ENCODE measurements at regions not wholly inside any gene's neighbourhood (a gene's known extent, or its start where the extent isn't known, plus 50 kb on each side); places are given as distances from the start of the nearest gene placed in this dataset.
A peak's percentile ranks its signal among the peaks of the same experiment; 100 is the strongest.

DNA sequence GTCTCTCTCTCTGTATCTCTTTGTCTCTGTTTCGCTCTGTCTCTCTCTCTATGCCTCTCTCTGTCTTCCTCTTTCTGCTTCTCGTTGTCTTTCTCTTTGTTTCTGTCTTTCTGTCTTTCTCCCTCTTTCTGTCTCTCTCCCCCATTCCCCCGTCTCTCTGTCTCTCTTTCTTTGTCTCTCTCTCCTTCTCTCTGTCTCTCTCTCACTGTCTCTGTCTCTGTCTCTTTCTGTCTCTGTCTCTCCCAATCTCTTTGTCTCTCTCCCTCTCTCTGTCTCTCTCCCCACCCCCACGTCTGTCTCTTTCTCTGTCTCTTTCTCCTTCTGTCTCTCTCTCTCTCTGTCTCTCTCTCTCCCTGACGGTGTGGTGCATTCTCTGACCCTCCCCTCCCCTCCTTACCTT is 71.9 kb upstream of the ZNF516 start:
- no peak overlapping the region for H2AFZ ChIP-seq (ENCODE audit: low read length)
- no peak overlapping the region for H3K9ac ChIP-seq (ENCODE audit: low read length)
- H3K9me3 ChIP-seq (ENCODE audit: low read length), result no peaks in the 10 kb centered on the region
- H3K9me2 ChIP-seq (replicated peaks; ENCODE audit: low read length), result no peaks in the 10 kb centered on the region
- H3K79me2 ChIP-seq (ENCODE audit: low read length), result no peaks in the 10 kb centered on the region
- no peak overlapping the region for H3K4me3 ChIP-seq (ENCODE audit: low read length)
- ATAC-seq (no peak), DNase-seq (no peak)
- intact Hi-C loops (cut with micrococcal nuclease), result no loop called here
- no peaks in the 10 kb centered on the region for H3K36me3 ChIP-seq (ENCODE audit: low read depth, low read length)
- H3K4me2 ChIP-seq (ENCODE audit: low read length), result no peak overlapping the region
- peaks cover 21% of the 10 kb centered on the region for H3K4me1 ChIP-seq (ENCODE audit: insufficient read depth, low read length)
- no peaks in the 10 kb centered on the region for H4K20me1 ChIP-seq (ENCODE audit: low read length)
- POLR2A ChIA-PET (ENCODE audit: unreplicated experiment), result no interaction called here
- no peaks in the 10 kb centered on the region for H3K27me3 ChIP-seq (ENCODE audit: low read length)
- CTCF ChIA-PET, result no interaction called here
- BruUV-seq (replicated peaks), result no TSS peak
- TF ChIP-seq, protein P1, sequence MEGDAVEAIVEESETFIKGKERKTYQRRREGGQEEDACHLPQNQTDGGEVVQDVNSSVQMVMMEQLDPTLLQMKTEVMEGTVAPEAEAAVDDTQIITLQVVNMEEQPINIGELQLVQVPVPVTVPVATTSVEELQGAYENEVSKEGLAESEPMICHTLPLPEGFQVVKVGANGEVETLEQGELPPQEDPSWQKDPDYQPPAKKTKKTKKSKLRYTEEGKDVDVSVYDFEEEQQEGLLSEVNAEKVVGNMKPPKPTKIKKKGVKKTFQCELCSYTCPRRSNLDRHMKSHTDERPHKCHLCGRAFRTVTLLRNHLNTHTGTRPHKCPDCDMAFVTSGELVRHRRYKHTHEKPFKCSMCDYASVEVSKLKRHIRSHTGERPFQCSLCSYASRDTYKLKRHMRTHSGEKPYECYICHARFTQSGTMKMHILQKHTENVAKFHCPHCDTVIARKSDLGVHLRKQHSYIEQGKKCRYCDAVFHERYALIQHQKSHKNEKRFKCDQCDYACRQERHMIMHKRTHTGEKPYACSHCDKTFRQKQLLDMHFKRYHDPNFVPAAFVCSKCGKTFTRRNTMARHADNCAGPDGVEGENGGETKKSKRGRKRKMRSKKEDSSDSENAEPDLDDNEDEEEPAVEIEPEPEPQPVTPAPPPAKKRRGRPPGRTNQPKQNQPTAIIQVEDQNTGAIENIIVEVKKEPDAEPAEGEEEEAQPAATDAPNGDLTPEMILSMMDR (conservative IDR thresholded peaks at IDR 0.05; ENCODE audit: low read depth, low read length), result no peak
- no peak for TF ChIP-seq EZH2 (IDR thresholded peaks at IDR 0.05; ENCODE audit: low read length, unreplicated experiment)
- TF ChIP-seq EZH2phosphoT487 (IDR thresholded peaks at IDR 0.05; ENCODE audit: borderline replicate concordance, low read length), result no peak
- no peaks in the 10 kb centered on the region for H3F3A ChIP-seq (ENCODE audit: low read length, unreplicated experiment)
- no peak overlapping the region for H3K27ac ChIP-seq (ENCODE audit: low read length)

GRCh38 chr18:76565238-76566173 is 70.5 kb upstream of the ZNF516 start:
- Histone ChIP-seq H3K27me3 (ENCODE audit: low read length) (no peaks in the 10 kb centered on the region), H3K27ac (ENCODE audit: low read length) (peak overlapping the region; percentile 71), H3K36me3 (ENCODE audit: low read depth, low read length) (no peaks in the 10 kb centered on the region), H3K79me2 (ENCODE audit: low read length) (no peaks in the 10 kb centered on the region), H3K9me3 (ENCODE audit: low read length) (no peaks in the 10 kb centered on the region), H3K9ac (ENCODE audit: low read length) (no peak overlapping the region), H3K9me2 (replicated peaks; ENCODE audit: low read length) (no peaks in the 10 kb centered on the region), H3K4me2 (ENCODE audit: low read length) (peak overlapping the region; percentile 64), H3K4me3 (ENCODE audit: low read length) (peak overlapping the region; percentile 45; the same call in 1 of the 2 replicates), H3K4me1 (ENCODE audit: insufficient read depth, low read length) (peaks cover 21% of the 10 kb centered on the region), H4K20me1 (ENCODE audit: low read length) (no peaks in the 10 kb centered on the region), H2AFZ (ENCODE audit: low read length) (no peak overlapping the region), H3F3A (ENCODE audit: low read length, unreplicated experiment) (no peaks in the 10 kb centered on the region)
- peak; percentile 94 for ATAC-seq
- ChIA-PET POLR2A (ENCODE audit: unreplicated experiment) (no interaction called here), CTCF (no interaction called here)
- peak; percentile 70 for DNase-seq
- TF ChIP-seq EZH2 (IDR thresholded peaks at IDR 0.05; ENCODE audit: low read length, unreplicated experiment) (no peak), EZH2phosphoT487 (IDR thresholded peaks at IDR 0.05; ENCODE audit: borderline replicate concordance, low read length) (no peak)
- TF ChIP-seq, protein P1 (conservative IDR thresholded peaks at IDR 0.05; ENCODE audit: low read depth, low read length), result no peak
- intact Hi-C loops (cut with micrococcal nuclease), result no loop called here
- no TSS peak for BruUV-seq (replicated peaks)

DNA sequence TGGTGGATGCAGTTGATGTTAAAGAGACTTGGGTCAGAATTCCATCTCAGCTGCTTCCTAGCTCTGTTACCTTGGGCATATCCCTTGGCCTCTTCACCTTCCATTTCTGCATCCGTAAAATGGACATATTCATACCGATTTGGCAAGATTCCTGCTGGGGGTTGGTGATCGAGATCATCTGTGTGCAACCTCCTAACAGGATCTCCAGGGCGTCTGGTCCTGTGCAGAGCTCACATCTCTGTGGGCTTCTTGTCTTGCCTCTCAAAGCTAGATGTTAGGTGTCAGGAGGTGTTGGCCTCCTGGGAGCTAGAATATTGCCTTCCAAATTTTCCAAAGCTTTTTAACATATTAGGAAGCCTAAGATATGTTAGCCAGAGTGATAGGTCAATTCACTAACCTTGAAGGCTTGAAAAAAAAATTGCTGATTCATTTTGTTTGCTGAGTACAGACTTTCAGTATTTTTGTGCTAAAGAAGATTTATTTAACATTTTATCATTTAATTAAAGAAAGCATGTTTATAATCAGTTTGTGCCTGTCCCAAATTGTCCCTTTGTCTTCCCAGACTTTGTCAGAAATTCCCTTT is 69.7 kb upstream of the ZNF516 start:
- Histone ChIP-seq H4K20me1 (ENCODE audit: low read length) (no peaks in the 10 kb centered on the region), H3K9ac (ENCODE audit: low read length) (no peak overlapping the region), H3K36me3 (ENCODE audit: low read depth, low read length) (no peaks in the 10 kb centered on the region), H3K4me3 (ENCODE audit: low read length) (peak overlapping the region; percentile 45), H3K27ac (ENCODE audit: low read length) (peak overlapping the region; percentile 71), H3K9me2 (replicated peaks; ENCODE audit: low read length) (no peaks in the 10 kb centered on the region), H3K4me1 (ENCODE audit: insufficient read depth, low read length) (peaks cover 21% of the 10 kb centered on the region), H3K27me3 (ENCODE audit: low read length) (no peaks in the 10 kb centered on the region), H3K79me2 (ENCODE audit: low read length) (no peaks in the 10 kb centered on the region), H3K9me3 (ENCODE audit: low read length) (no peaks in the 10 kb centered on the region), H3F3A (ENCODE audit: low read length, unreplicated experiment) (no peaks in the 10 kb centered on the region), H3K4me2 (ENCODE audit: low read length) (peak overlapping the region; percentile 64), H2AFZ (ENCODE audit: low read length) (no peak overlapping the region)
- peak; percentile 46 for ATAC-seq
- no TSS peak for BruUV-seq (replicated peaks)
- POLR2A ChIA-PET (ENCODE audit: unreplicated experiment), result no interaction called here
- no peak for DNase-seq
- CTCF ChIA-PET, result no interaction called here
- TF ChIP-seq EZH2phosphoT487 (IDR thresholded peaks at IDR 0.05; ENCODE audit: borderline replicate concordance, low read length) (no peak), EZH2 (IDR thresholded peaks at IDR 0.05; ENCODE audit: low read length, unreplicated experiment) (no peak)
- TF ChIP-seq, protein P1 (conservative IDR thresholded peaks at IDR 0.05; ENCODE audit: low read depth, low read length), result no peak
- intact Hi-C loops (cut with micrococcal nuclease), result no loop called here
